NCI-H2029 (cell line): ENCODE measurements at regions not wholly inside any gene's neighbourhood (a gene's known extent, or its start where the extent isn't known, plus 50 kb on each side); places are given as distances from the start of the nearest gene placed in this dataset.
"Not testable (repeated sequence)": the region's sequence is repeated elsewhere in the genome, so short reads cannot be mapped to it uniquely, and the experiment has no call there.

ENCODE experiments used
- DNase-seq: peaks from one replicate; lab custom pipeline; 2025; lab: John Stamatoyannopoulos, UW

- DNase-seq, result no peak
Measured at GRCh38 chr16:65268331-65268730, 146.5 kb upstream of the CDH11 start.

- DNase-seq, result no peak
Measured at GRCh38 chr16:65263896-65264295, 142.0 kb upstream of the CDH11 start.

- DNase-seq, result no peak
Measured at GRCh38 chr16:65260746-65261145, 138.9 kb upstream of the CDH11 start.

- no peak for DNase-seq
Measured at GRCh38 chr16:65254144-65254543, 132.3 kb upstream of the CDH11 start.

- no peak for DNase-seq
Measured at GRCh38 chr16:65249768-65250167, 127.9 kb upstream of the CDH11 start.

GRCh38 chr16:65244787-65245186 is 122.9 kb upstream of the CDH11 start:
- DNase-seq, result no peak

GRCh38 chr16:65235339-65236177 is 113.7 kb upstream of the CDH11 start:
- no peak for DNase-seq

GRCh38 chr16:65234721-65235320 is 113.0 kb upstream of the CDH11 start:
- not testable (repeated sequence) for DNase-seq

- DNase-seq, result no peak
Measured at GRCh38 chr16:65229191-65229662, 107.4 kb upstream of the CDH11 start.

GRCh38 chr16:65227150-65227835 is 105.4 kb upstream of the CDH11 start:
- no peak for DNase-seq

GRCh38 chr16:65226077-65226476 is 104.2 kb upstream of the CDH11 start:
- DNase-seq, result no peak

GRCh38 chr16:65225488-65225887 is 103.6 kb upstream of the CDH11 start:
- no peak for DNase-seq

- DNase-seq, result no peak
Measured at GRCh38 chr16:65224994-65225393, 103.1 kb upstream of the CDH11 start.

GRCh38 chr16:65224471-65224870 is 102.6 kb upstream of the CDH11 start:
- DNase-seq, result no peak

- no peak for DNase-seq
Measured at GRCh38 chr16:65223335-65223734, 101.5 kb upstream of the CDH11 start.

GRCh38 chr16:65222536-65222935 is 100.7 kb upstream of the CDH11 start:
- no peak for DNase-seq

GRCh38 chr16:65222049-65222448 is 100.2 kb upstream of the CDH11 start:
- no peak for DNase-seq

GRCh38 chr16:65219786-65220185 is 97.9 kb upstream of the CDH11 start:
- no peak for DNase-seq

GRCh38 chr16:65218348-65218747 is 96.5 kb upstream of the CDH11 start:
- DNase-seq, result no peak

GRCh38 chr16:65213866-65214595 is 92.2 kb upstream of the CDH11 start:
- DNase-seq, result no peak

GRCh38 chr16:65212791-65213190 is 90.9 kb upstream of the CDH11 start:
- no peak for DNase-seq

GRCh38 chr16:65212240-65212639 is 90.4 kb upstream of the CDH11 start:
- no peak for DNase-seq
